ENCODE measurements at regions not wholly inside any gene's neighbourhood (a gene's known extent, or its start where the extent isn't known, plus 50 kb on each side); places are given as distances from the start of the nearest gene placed in this dataset.

- DNase-seq, result no peak
Measured at GRCh38 chr1:81613803-81614202, 186.9 kb upstream of the ADGRL2 start.

- no peak for DNase-seq
Measured at GRCh38 chr1:81607924-81608323, 192.8 kb upstream of the ADGRL2 start.

GRCh38 chr1:81607086-81607485 lies 193.6 kb upstream of the ADGRL2 start:
- DNase-seq, result no peak

GRCh38 chr1:81606656-81607055 lies 194.1 kb upstream of the ADGRL2 start:
- no peak for DNase-seq

- DNase-seq, result no peak
Measured at GRCh38 chr1:81605023-81605422, 195.7 kb upstream of the ADGRL2 start.

GRCh38 chr1:81600878-81601622 lies 199.7 kb upstream of the ADGRL2 start:
- no peak for DNase-seq

GRCh38 chr1:81600363-81600762 lies 200.4 kb upstream of the ADGRL2 start:
- DNase-seq, result no peak

GRCh38 chr1:81598623-81599022 lies 202.1 kb upstream of the ADGRL2 start:
- DNase-seq, result no peak

- no peak for DNase-seq
Measured at GRCh38 chr1:81597720-81598426, 202.9 kb upstream of the ADGRL2 start.

GRCh38 chr1:81596341-81596740 lies 204.4 kb upstream of the ADGRL2 start:
- no peak for DNase-seq

- no peak for DNase-seq
Measured at GRCh38 chr1:81594206-81594605, 206.5 kb upstream of the ADGRL2 start.

- DNase-seq, result no peak
Measured at GRCh38 chr1:81592233-81592632, 208.5 kb upstream of the ADGRL2 start.

- DNase-seq, result no peak
Measured at GRCh38 chr1:81590171-81590570, 210.6 kb upstream of the ADGRL2 start.

GRCh38 chr1:81588149-81588548 lies 212.6 kb upstream of the ADGRL2 start:
- DNase-seq, result no peak

GRCh38 chr1:81587426-81587825 lies 213.3 kb upstream of the ADGRL2 start:
- no peak for DNase-seq

- no peak for DNase-seq
Measured at GRCh38 chr1:81585371-81585770, 215.4 kb upstream of the ADGRL2 start.

GRCh38 chr1:81584398-81584797 lies 216.3 kb upstream of the ADGRL2 start:
- no peak for DNase-seq

- no peak for DNase-seq
Measured at GRCh38 chr1:81583878-81584277, 216.9 kb upstream of the ADGRL2 start.

GRCh38 chr1:81582467-81582986 lies 218.2 kb upstream of the ADGRL2 start:
- no peak for DNase-seq

GRCh38 chr1:81578867-81579266 lies 221.9 kb upstream of the ADGRL2 start:
- DNase-seq, result no peak

- no peak for DNase-seq
Measured at GRCh38 chr1:81577004-81577697, 223.6 kb upstream of the ADGRL2 start.

- DNase-seq, result no peak
Measured at GRCh38 chr1:81574408-81574807, 226.3 kb upstream of the ADGRL2 start.

GRCh38 chr1:81573458-81573857 lies 227.3 kb upstream of the ADGRL2 start:
- DNase-seq, result no peak

GRCh38 chr1:81571946-81572345 lies 228.8 kb upstream of the ADGRL2 start:
- DNase-seq, result no peak

Data from bone marrow (tissue), 2 donors.